ENCODE measurements at regions not wholly inside any gene's neighbourhood (a gene's known extent, or its start where the extent isn't known, plus 50 kb on each side); places are given as distances from the start of the nearest gene placed in this dataset.

- Histone ChIP-seq H3K9ac (ENCODE audit: low read depth, low read length) (peak overlapping the region; percentile 33; the same call in 1 of the 2 replicates), H3K36me3 (ENCODE audit: insufficient read depth, low read length) (no peaks in the 10 kb centered on the region), H3K4me1 (ENCODE audit: insufficient read depth, low read length) (no peaks in the 10 kb centered on the region), H3K9me3 (ENCODE audit: control insufficient read depth, insufficient read depth, low read length) (no peaks in the 10 kb centered on the region)
Measured at GRCh38 chr7:379456-380138, 89.6 kb downstream of the FOXL3 start.

GRCh38 chr7:380139-380485 lies 90.1 kb downstream of the FOXL3 start:
- Histone ChIP-seq H3K4me1 (ENCODE audit: insufficient read depth, low read length) (no peaks in the 10 kb centered on the region), H3K9ac (ENCODE audit: low read depth, low read length) (peak overlapping the region; percentile 33; the same call in 1 of the 2 replicates), H3K9me3 (ENCODE audit: control insufficient read depth, insufficient read depth, low read length) (no peaks in the 10 kb centered on the region), H3K36me3 (ENCODE audit: insufficient read depth, low read length) (no peaks in the 10 kb centered on the region)

GRCh38 chr7:380711-381210 lies 90.8 kb downstream of the FOXL3 start:
- Histone ChIP-seq H3K9me3 (ENCODE audit: control insufficient read depth, insufficient read depth, low read length) (no peaks in the 10 kb centered on the region), H3K4me1 (ENCODE audit: insufficient read depth, low read length) (no peaks in the 10 kb centered on the region), H3K36me3 (ENCODE audit: insufficient read depth, low read length) (no peaks in the 10 kb centered on the region), H3K9ac (ENCODE audit: low read depth, low read length) (no peak overlapping the region)

- Histone ChIP-seq H3K4me1 (ENCODE audit: insufficient read depth, low read length) (no peaks in the 10 kb centered on the region), H3K36me3 (ENCODE audit: insufficient read depth, low read length) (no peaks in the 10 kb centered on the region), H3K9ac (ENCODE audit: low read depth, low read length) (no peak overlapping the region), H3K9me3 (ENCODE audit: control insufficient read depth, insufficient read depth, low read length) (no peaks in the 10 kb centered on the region)
Measured at GRCh38 chr7:381211-382042, 91.5 kb downstream of the FOXL3 start.

GRCh38 chr7:382043-382400 lies 92.1 kb downstream of the FOXL3 start:
- Histone ChIP-seq H3K4me1 (ENCODE audit: insufficient read depth, low read length) (no peaks in the 10 kb centered on the region), H3K9me3 (ENCODE audit: control insufficient read depth, insufficient read depth, low read length) (no peaks in the 10 kb centered on the region), H3K9ac (ENCODE audit: low read depth, low read length) (no peak overlapping the region), H3K36me3 (ENCODE audit: insufficient read depth, low read length) (no peaks in the 10 kb centered on the region)

- H3K9ac ChIP-seq (ENCODE audit: low read depth, low read length), result no peak overlapping the region
- no peaks in the 10 kb centered on the region for H3K4me1 ChIP-seq (ENCODE audit: insufficient read depth, low read length)
- H3K9me3 ChIP-seq (ENCODE audit: control insufficient read depth, insufficient read depth, low read length), result no peaks in the 10 kb centered on the region
- H3K36me3 ChIP-seq (ENCODE audit: insufficient read depth, low read length), result no peaks in the 10 kb centered on the region
Measured at GRCh38 chr7:386385-386784, 96.4 kb downstream of the FOXL3 start.

- Histone ChIP-seq H3K9ac (ENCODE audit: low read depth, low read length) (no peak overlapping the region), H3K4me1 (ENCODE audit: insufficient read depth, low read length) (no peaks in the 10 kb centered on the region), H3K9me3 (ENCODE audit: control insufficient read depth, insufficient read depth, low read length) (no peaks in the 10 kb centered on the region), H3K36me3 (ENCODE audit: insufficient read depth, low read length) (no peaks in the 10 kb centered on the region)
Measured at GRCh38 chr7:387132-388022, 97.4 kb downstream of the FOXL3 start.

- no peaks in the 10 kb centered on the region for H3K36me3 ChIP-seq (ENCODE audit: insufficient read depth, low read length)
- H3K4me1 ChIP-seq (ENCODE audit: insufficient read depth, low read length), result no peaks in the 10 kb centered on the region
- H3K9me3 ChIP-seq (ENCODE audit: control insufficient read depth, insufficient read depth, low read length), result no peaks in the 10 kb centered on the region
- H3K9ac ChIP-seq (ENCODE audit: low read depth, low read length), result no peak overlapping the region
Measured at GRCh38 chr7:388023-388960, 98.3 kb downstream of the FOXL3 start.

- H3K4me1 ChIP-seq (ENCODE audit: insufficient read depth, low read length), result no peaks in the 10 kb centered on the region
- H3K9me3 ChIP-seq (ENCODE audit: control insufficient read depth, insufficient read depth, low read length), result no peaks in the 10 kb centered on the region
- H3K9ac ChIP-seq (ENCODE audit: low read depth, low read length), result no peak overlapping the region
- no peaks in the 10 kb centered on the region for H3K36me3 ChIP-seq (ENCODE audit: insufficient read depth, low read length)
Measured at GRCh38 chr7:388961-389701, 99.2 kb downstream of the FOXL3 start.

- Histone ChIP-seq H3K36me3 (ENCODE audit: insufficient read depth, low read length) (no peaks in the 10 kb centered on the region), H3K9me3 (ENCODE audit: control insufficient read depth, insufficient read depth, low read length) (no peaks in the 10 kb centered on the region), H3K9ac (ENCODE audit: low read depth, low read length) (no peak overlapping the region), H3K4me1 (ENCODE audit: insufficient read depth, low read length) (no peaks in the 10 kb centered on the region)
Measured at GRCh38 chr7:389911-390601, 100.1 kb downstream of the FOXL3 start.

- Histone ChIP-seq H3K36me3 (ENCODE audit: insufficient read depth, low read length) (no peaks in the 10 kb centered on the region), H3K9me3 (ENCODE audit: control insufficient read depth, insufficient read depth, low read length) (peaks cover 2% of the 10 kb centered on the region), H3K4me1 (ENCODE audit: insufficient read depth, low read length) (no peaks in the 10 kb centered on the region), H3K9ac (ENCODE audit: low read depth, low read length) (no peak overlapping the region)
Measured at GRCh38 chr7:390761-391410, 100.9 kb downstream of the FOXL3 start.

GRCh38 chr7:391411-391951 lies 101.5 kb downstream of the FOXL3 start:
- no peaks in the 10 kb centered on the region for H3K36me3 ChIP-seq (ENCODE audit: insufficient read depth, low read length)
- H3K9ac ChIP-seq (ENCODE audit: low read depth, low read length), result no peak overlapping the region
- no peaks in the 10 kb centered on the region for H3K4me1 ChIP-seq (ENCODE audit: insufficient read depth, low read length)
- peaks cover 8% of the 10 kb centered on the region for H3K9me3 ChIP-seq (ENCODE audit: control insufficient read depth, insufficient read depth, low read length)

All from ES-I3 (cell line).